ENCODE measurements at regions not wholly inside any gene's neighbourhood (a gene's known extent, or its start where the extent isn't known, plus 50 kb on each side); places are given as distances from the start of the nearest gene placed in this dataset.

GRCh38 chr7:98755138-98755898 is 114.5 kb downstream of the TMEM130 start:
- H3K36me3 ChIP-seq = no peaks in the 10 kb centered on the region
- no peak overlapping the region for H3K4me3 ChIP-seq
- intact Hi-C loops (cut with DNase I) = no loop called here
- 52 to 63% (median 59%) methylated on average over 10 of the region's 10 CpGs for WGBS, 3 donors
- H3K4me1 ChIP-seq (ENCODE audit: insufficient read depth) = no peaks in the 10 kb centered on the region
- no peaks in the 10 kb centered on the region for H3K27me3 ChIP-seq
- no peak overlapping the region for H3K27ac ChIP-seq
- TF ChIP-seq CTCF (IDR thresholded peaks at IDR 0.05) (no peak), POLR2A (IDR thresholded peaks at IDR 0.05) (no peak), EP300 (IDR thresholded peaks at IDR 0.05) (no peak)
- H3K9me3 ChIP-seq = no peaks in the 10 kb centered on the region
- DNase-seq = no peak

GRCh38 chr7:98758157-98758556 is 111.7 kb downstream of the TMEM130 start:
- Histone ChIP-seq H3K27ac (no peak overlapping the region), H3K36me3 (no peaks in the 10 kb centered on the region), H3K4me1 (ENCODE audit: insufficient read depth) (no peaks in the 10 kb centered on the region), H3K9me3 (no peaks in the 10 kb centered on the region), H3K27me3 (no peaks in the 10 kb centered on the region), H3K4me3 (no peak overlapping the region)
- TF ChIP-seq CTCF (IDR thresholded peaks at IDR 0.05) = no peak
- no peak for TF ChIP-seq EP300 (IDR thresholded peaks at IDR 0.05)
- WGBS, 3 donors = 79 to 94% (median 92%) methylated on average over 5 of the region's 5 CpGs
- DNase-seq = no peak
- intact Hi-C loops (cut with DNase I) = no loop called here

GRCh38 chr7:98760201-98760651 is 109.6 kb downstream of the TMEM130 start:
- no peak overlapping the region for H3K27ac ChIP-seq
- no peaks in the 10 kb centered on the region for H3K4me1 ChIP-seq (ENCODE audit: insufficient read depth)
- H3K4me3 ChIP-seq = no peak overlapping the region
- WGBS, 3 donors = 53 to 64% (median 54%) methylated on average over 8 of the region's 8 CpGs
- intact Hi-C loops (cut with DNase I) = no loop called here
- H3K27me3 ChIP-seq = no peaks in the 10 kb centered on the region
- no peak for TF ChIP-seq POLR2A (IDR thresholded peaks at IDR 0.05)
- no peak for TF ChIP-seq EP300 (IDR thresholded peaks at IDR 0.05)
- no peak for TF ChIP-seq CTCF (IDR thresholded peaks at IDR 0.05)
- no peaks in the 10 kb centered on the region for H3K9me3 ChIP-seq
- H3K36me3 ChIP-seq = no peaks in the 10 kb centered on the region
- DNase-seq = no peak

GRCh38 chr7:98761225-98761624 is 108.6 kb downstream of the TMEM130 start:
- H3K4me3 ChIP-seq = no peak overlapping the region
- no peaks in the 10 kb centered on the region for H3K9me3 ChIP-seq
- H3K4me1 ChIP-seq (ENCODE audit: insufficient read depth) = no peaks in the 10 kb centered on the region
- TF ChIP-seq POLR2A (IDR thresholded peaks at IDR 0.05) (no peak), EP300 (IDR thresholded peaks at IDR 0.05) (no peak), CTCF (IDR thresholded peaks at IDR 0.05) (no peak)
- no peaks in the 10 kb centered on the region for H3K27me3 ChIP-seq
- intact Hi-C loops (cut with DNase I) = no loop called here
- no peak overlapping the region for H3K27ac ChIP-seq
- DNase-seq = no peak
- H3K36me3 ChIP-seq = no peaks in the 10 kb centered on the region
- WGBS, 3 donors = 70 to 91% (median 71%) methylated on average over 1 of the region's 1 CpG
